ENCODE measurements at regions not wholly inside any gene's neighbourhood (a gene's known extent, or its start where the extent isn't known, plus 50 kb on each side); places are given as distances from the start of the nearest gene placed in this dataset.

DNA sequence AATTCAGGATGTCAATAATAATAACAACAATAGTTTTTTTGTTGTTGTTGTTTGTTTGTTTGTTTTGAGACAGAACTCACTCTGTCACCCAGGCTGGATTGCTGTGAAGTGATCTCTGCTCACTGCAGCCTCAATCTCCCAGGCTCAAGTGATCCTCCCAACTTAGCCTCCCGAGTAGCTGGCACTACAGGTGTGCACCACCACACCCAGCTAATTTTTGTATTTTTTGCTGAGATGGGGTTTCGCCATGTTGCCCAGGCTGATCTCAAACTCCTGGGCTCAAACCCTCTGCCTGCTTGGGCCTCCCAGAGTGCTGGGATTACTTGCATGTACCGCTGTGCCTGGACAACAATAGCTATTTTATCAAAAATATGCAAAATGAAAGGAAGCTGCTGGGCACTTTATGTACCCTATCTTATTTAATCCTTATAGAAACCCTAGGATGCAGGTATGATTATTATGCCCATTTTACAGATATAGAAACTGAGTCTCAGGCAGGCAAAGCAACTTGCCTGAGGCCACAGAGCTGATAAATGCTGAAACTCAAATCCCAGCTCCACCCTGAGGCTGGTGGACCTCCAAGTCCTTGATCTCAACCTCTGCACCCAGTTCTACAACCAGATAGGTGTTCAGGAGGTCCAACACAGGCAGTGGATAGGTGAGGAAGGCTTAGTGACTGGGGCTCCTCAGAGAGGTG lies 57.4 kb upstream of the CTPS1 start:
- no peak for DNase-seq
- Histone ChIP-seq H3K4me1 (no peaks in the 10 kb centered on the region), H3K36me3 (no peaks in the 10 kb centered on the region), H3K27me3 (no peaks in the 10 kb centered on the region), H3K27ac (no peak overlapping the region), H3K4me3 (no peak overlapping the region), H3K9me3 (no peaks in the 10 kb centered on the region)
- intact Hi-C loops (cut with DNase I) = no loop called here
- TF ChIP-seq POLR2A (IDR thresholded peaks at IDR 0.05) = no peak
- TF ChIP-seq, protein P1, sequence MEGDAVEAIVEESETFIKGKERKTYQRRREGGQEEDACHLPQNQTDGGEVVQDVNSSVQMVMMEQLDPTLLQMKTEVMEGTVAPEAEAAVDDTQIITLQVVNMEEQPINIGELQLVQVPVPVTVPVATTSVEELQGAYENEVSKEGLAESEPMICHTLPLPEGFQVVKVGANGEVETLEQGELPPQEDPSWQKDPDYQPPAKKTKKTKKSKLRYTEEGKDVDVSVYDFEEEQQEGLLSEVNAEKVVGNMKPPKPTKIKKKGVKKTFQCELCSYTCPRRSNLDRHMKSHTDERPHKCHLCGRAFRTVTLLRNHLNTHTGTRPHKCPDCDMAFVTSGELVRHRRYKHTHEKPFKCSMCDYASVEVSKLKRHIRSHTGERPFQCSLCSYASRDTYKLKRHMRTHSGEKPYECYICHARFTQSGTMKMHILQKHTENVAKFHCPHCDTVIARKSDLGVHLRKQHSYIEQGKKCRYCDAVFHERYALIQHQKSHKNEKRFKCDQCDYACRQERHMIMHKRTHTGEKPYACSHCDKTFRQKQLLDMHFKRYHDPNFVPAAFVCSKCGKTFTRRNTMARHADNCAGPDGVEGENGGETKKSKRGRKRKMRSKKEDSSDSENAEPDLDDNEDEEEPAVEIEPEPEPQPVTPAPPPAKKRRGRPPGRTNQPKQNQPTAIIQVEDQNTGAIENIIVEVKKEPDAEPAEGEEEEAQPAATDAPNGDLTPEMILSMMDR (IDR thresholded peaks at IDR 0.05) = no peak
- 88 to 100% methylated on average over 2 to 3 of the region's 3 CpGs for whole genome bisulfite sequencing, 2 donors

DNA sequence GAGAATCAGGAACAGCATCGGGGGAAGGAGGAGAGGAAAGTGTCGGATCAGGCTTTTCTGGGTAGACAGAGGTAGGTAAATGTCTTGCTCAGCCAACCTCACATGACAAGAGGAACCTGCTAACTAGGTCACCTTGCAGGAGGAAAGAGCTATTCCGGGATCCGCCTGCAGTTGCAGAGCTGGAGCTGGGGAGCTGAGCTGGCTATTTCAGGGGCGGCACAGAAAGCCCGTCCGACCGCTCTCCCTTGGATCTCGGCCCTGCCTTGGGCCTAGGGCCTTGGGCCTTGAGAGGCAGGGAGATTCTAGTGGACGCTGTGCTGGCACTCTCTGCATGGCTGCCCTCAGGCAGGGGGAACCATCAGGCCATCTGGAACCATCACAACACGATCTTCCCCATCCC lies 56.5 kb upstream of the CTPS1 start:
- DNase-seq = no peak
- peak overlapping the region in 1 of 4 donors; percentile 48 for H3K27ac ChIP-seq
- WGBS, 2 donors = 77 to 88% methylated on average over 10 of the region's 11 CpGs
- intact Hi-C loops (cut with DNase I) = no loop called here
- no peak for TF ChIP-seq POLR2A (IDR thresholded peaks at IDR 0.05)
- TF ChIP-seq, protein P1 (IDR thresholded peaks at IDR 0.05) = no peak
- H3K27me3 ChIP-seq = no peaks in the 10 kb centered on the region
- H3K36me3 ChIP-seq = no peaks in the 10 kb centered on the region
- H3K4me1 ChIP-seq = no peaks in the 10 kb centered on the region
- H3K4me3 ChIP-seq = no peak overlapping the region
- H3K9me3 ChIP-seq = no peaks in the 10 kb centered on the region

DNA sequence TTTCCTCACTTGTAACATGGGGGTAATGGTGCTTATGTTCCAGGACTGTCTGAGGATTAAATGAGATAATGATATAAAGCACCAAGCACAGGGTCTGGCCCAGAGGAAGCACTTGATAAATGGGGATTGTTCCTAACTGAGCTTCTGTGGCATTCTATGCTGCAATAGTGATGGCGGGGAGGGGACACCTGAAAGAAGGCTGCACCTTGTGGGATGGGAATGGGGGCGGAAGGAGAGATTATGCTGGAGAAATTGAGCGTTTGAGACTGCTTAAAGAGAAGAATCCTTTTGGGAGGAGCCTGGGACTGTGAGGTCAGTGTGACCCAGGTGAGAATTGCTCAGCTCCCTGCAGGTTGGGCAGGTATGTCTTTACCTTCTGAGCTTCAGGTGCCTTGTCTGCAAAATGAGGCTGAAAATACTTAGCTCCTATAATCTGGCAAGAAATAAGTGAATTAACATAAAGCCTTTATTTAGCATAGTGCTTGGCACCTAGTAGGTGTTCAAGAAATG lies 55.9 kb upstream of the CTPS1 start:
- Histone ChIP-seq H3K36me3 (no peaks in the 10 kb centered on the region), H3K9me3 (no peaks in the 10 kb centered on the region), H3K4me1 (no peaks in the 10 kb centered on the region), H3K27me3 (no peaks in the 10 kb centered on the region), H3K4me3 (no peak overlapping the region), H3K27ac (peak overlapping the region in 1 of 4 donors; percentile 48)
- intact Hi-C loops (cut with DNase I) = no loop called here
- WGBS, 2 donors = 69 to 75% methylated on average over 3 of the region's 3 CpGs
- no peak for TF ChIP-seq POLR2A (IDR thresholded peaks at IDR 0.05)
- TF ChIP-seq, protein P1 (IDR thresholded peaks at IDR 0.05) = no peak
- DNase-seq = no peak

DNA sequence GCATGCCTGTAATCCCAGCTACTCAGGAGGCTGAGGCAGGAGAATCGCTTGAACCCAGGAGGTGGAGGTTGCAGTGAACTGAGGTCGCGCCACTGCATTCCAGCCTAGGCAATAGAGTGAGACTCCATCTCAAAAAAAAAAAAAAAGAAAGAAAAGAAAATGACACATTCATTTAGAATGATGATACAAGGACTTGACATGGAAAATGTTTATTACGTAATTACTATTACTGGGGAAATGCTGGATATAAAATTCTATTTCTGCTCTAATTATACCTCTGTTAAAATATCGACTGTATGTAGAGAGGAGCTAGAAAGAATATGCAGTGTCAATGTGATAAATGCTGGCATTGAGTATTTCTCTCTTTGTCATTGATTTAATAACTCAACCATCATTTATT lies 54.7 kb upstream of the CTPS1 start:
- intact Hi-C loops (cut with DNase I) = no loop called here

DNA sequence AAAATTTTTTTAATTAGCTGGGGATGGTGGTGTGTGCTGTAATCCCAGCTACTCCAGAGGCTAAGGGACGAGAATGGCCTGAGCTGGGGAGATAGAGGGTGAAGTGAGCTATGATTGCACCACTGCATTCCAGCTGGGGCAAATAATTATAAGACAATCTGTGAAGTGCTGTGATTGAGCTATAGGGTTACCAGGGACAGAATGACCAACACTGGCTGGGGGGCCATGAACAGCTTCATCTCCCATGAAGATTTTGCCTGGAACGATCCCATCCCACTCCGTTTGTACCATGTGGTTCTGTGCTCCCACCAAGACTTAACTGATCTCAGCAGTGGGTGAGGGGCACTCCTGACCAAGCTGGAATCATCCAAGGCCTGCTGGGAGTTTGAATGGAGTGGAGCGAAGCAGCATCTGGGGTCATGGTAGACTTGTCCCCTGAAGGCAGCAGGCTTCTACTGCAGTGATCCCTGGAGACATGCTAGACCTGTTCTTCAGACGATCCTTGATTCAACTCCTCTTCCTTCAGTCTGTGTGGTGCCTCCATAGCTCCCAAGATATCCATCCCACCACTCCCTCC lies 53.6 kb upstream of the CTPS1 start:
- Histone ChIP-seq H3K4me3 (no peak overlapping the region), H3K27me3 (no peaks in the 10 kb centered on the region), H3K4me1 (peaks cover 0 to 12% (median 6%) of the 10 kb centered on the region in 3 donors), H3K27ac (no peak overlapping the region), H3K36me3 (no peaks in the 10 kb centered on the region), H3K9me3 (no peaks in the 10 kb centered on the region)
- no peak for TF ChIP-seq POLR2A (IDR thresholded peaks at IDR 0.05)
- TF ChIP-seq, protein P1 (IDR thresholded peaks at IDR 0.05) = no peak
- 64 to 95% methylated on average over 4 of the region's 5 CpGs for WGBS, 2 donors
- no peak for DNase-seq
- intact Hi-C loops (cut with DNase I) = no loop called here

More for the DNA sequence above, 54.7 kb upstream of the CTPS1 start:
- no peak for DNase-seq
- Histone ChIP-seq H3K4me3 (no peak overlapping the region), H3K9me3 (no peaks in the 10 kb centered on the region), H3K27me3 (no peaks in the 10 kb centered on the region), H3K36me3 (no peaks in the 10 kb centered on the region), H3K4me1 (peaks cover 0 to 3% (median 0%) of the 10 kb centered on the region in 3 donors), H3K27ac (no peak overlapping the region)
- WGBS, 2 donors = 94 to 95% methylated on average over 4 to 5 of the region's 5 CpGs
- TF ChIP-seq POLR2A (IDR thresholded peaks at IDR 0.05) = no peak
- TF ChIP-seq, protein P1 (IDR thresholded peaks at IDR 0.05) = no peak
